ENCODE measurements at regions not wholly inside any gene's neighbourhood (a gene's known extent, or its start where the extent isn't known, plus 50 kb on each side); places are given as distances from the start of the nearest gene placed in this dataset.

DNA sequence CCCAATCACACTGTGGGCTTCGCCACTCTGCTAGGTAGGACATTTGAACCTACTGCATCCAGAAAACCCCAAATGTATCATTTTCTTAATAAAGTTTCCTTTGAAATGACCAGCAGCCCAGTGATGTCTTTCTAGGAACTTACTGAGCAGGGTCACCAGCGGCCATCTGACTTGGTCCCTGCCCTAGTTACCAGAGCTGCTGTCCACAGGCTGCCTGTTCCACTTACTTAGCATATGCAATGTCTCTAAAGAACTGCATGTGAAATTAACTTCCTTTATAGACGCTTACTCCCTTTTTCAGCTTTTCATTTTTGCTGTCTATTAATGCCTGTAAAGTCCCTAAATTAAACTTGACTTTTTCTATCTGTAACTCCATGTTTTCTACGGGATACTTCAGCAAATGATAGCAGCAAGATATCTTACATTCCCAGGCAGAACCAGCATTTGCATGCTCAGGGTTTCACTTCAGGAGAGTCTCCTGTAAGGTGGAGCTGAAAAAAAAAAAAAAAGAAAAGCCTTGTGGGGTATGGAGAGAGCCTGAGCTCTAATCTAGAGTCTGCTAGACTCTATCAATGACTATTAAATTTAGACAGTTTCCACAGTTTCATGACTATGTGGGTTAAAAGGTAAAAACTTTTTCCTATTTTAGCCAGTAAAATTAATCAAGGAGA, 125.0 kb downstream of the FAT3 start:
- TF ChIP-seq, protein P1, sequence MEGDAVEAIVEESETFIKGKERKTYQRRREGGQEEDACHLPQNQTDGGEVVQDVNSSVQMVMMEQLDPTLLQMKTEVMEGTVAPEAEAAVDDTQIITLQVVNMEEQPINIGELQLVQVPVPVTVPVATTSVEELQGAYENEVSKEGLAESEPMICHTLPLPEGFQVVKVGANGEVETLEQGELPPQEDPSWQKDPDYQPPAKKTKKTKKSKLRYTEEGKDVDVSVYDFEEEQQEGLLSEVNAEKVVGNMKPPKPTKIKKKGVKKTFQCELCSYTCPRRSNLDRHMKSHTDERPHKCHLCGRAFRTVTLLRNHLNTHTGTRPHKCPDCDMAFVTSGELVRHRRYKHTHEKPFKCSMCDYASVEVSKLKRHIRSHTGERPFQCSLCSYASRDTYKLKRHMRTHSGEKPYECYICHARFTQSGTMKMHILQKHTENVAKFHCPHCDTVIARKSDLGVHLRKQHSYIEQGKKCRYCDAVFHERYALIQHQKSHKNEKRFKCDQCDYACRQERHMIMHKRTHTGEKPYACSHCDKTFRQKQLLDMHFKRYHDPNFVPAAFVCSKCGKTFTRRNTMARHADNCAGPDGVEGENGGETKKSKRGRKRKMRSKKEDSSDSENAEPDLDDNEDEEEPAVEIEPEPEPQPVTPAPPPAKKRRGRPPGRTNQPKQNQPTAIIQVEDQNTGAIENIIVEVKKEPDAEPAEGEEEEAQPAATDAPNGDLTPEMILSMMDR (IDR thresholded peaks at IDR 0.05) = no peak
- no peak for TF ChIP-seq POLR2A (IDR thresholded peaks at IDR 0.05)
